Gastrocnemius medialis (tissue), 4 donors: ENCODE measurements at regions not wholly inside any gene's neighbourhood (a gene's known extent, or its start where the extent isn't known, plus 50 kb on each side); places are given as distances from the start of the nearest gene placed in this dataset.
"Not testable (repeated sequence)": the region's sequence is repeated elsewhere in the genome, so short reads cannot be mapped to it uniquely, and the experiment has no call there.

ENCODE experiments used
- CTCF ChIP-seq, 5 experiments: fragments of 450-650 bp in 3 of 5; fragments of 200-600 bp in 2 of 5; sonication (generic) in 2 of 5; IDR thresholded peaks in 4 of 5; conservative IDR thresholded peaks in 1 of 5; 1 replicate in 4 of 5; 2 replicates in 1 of 5; pipeline ENCODE4 v1.5.1; 2016 to 2019; ENCODE audit warnings: antibody characterized with exemption in 5 of 5, mild to moderate bottlenecking in 3 of 5, moderate library complexity in 3 of 5
- POLR2A ChIP-seq, 2 donors: fragments of 450-650 bp; IDR thresholded peaks; one replicate each; pipeline ENCODE4 v1.6.1; 2017; ENCODE audit warnings: antibody characterized with exemption in 2 of 2, mild to moderate bottlenecking in 2 of 2, moderate library complexity in 2 of 2

- not testable (repeated sequence) for TF ChIP-seq CTCF (IDR thresholded peaks at IDR 0.05 in 4 of 5, conservative IDR thresholded peaks at IDR 0.05 in 1 of 5); POLR2A (IDR thresholded peaks at IDR 0.05)
Observed at GRCh38 chr3:13136848-13137247, 63.6 kb upstream of the IQSEC1 start.
